Dermis microvascular lymphatic vessel endothelial cell (primary cell): ENCODE measurements at regions not wholly inside any gene's neighbourhood (a gene's known extent, or its start where the extent isn't known, plus 50 kb on each side); places are given as distances from the start of the nearest gene placed in this dataset.
A peak's percentile ranks its signal among the peaks of the same experiment; 100 is the strongest.

Experiments used
- DNase-seq, 2 donors: peaks; one replicate each; pipeline versions ENCODE4 v3.0.0 to v3.0.0-alpha.2; 2010; ENCODE audit warnings: low read depth in 2 of 2

- DNase-seq: no peak
Observed at GRCh38 chr9:80242022-80242421, 670.3 kb downstream of the TLE4 start.

GRCh38 chr9:80235752-80236151, 664.0 kb downstream of the TLE4 start:
- no peak for DNase-seq

GRCh38 chr9:80233906-80234305, 662.1 kb downstream of the TLE4 start:
- DNase-seq: no peak

GRCh38 chr9:80233102-80233843, 661.5 kb downstream of the TLE4 start:
- no peak for DNase-seq

GRCh38 chr9:80231318-80232236, 659.8 kb downstream of the TLE4 start:
- no peak for DNase-seq

GRCh38 chr9:80223897-80224296, 652.1 kb downstream of the TLE4 start:
- no peak for DNase-seq

- no peak for DNase-seq
Observed at GRCh38 chr9:80222466-80223169, 650.9 kb downstream of the TLE4 start.

GRCh38 chr9:80218328-80218727, 646.6 kb downstream of the TLE4 start:
- DNase-seq: no peak

GRCh38 chr9:80213613-80214012, 641.8 kb downstream of the TLE4 start:
- no peak for DNase-seq

GRCh38 chr9:80208696-80209095, 636.9 kb downstream of the TLE4 start:
- no peak for DNase-seq

GRCh38 chr9:80204054-80204453, 632.3 kb downstream of the TLE4 start:
- DNase-seq: no peak

- DNase-seq: no peak
Observed at GRCh38 chr9:80197661-80198060, 625.9 kb downstream of the TLE4 start.

- no peak for DNase-seq
Observed at GRCh38 chr9:80191108-80191507, 619.3 kb downstream of the TLE4 start.

- DNase-seq: no peak
Observed at GRCh38 chr9:80188579-80188978, 616.8 kb downstream of the TLE4 start.

GRCh38 chr9:80185112-80185738, 613.5 kb downstream of the TLE4 start:
- no peak for DNase-seq

GRCh38 chr9:80177949-80178480, 606.2 kb downstream of the TLE4 start:
- DNase-seq: no peak

- peak; percentile 30 to 51 for DNase-seq
Observed at GRCh38 chr9:80175286-80176150, 603.8 kb downstream of the TLE4 start.

- no peak for DNase-seq
Observed at GRCh38 chr9:80163889-80164288, 592.1 kb downstream of the TLE4 start.

- no peak for DNase-seq
Observed at GRCh38 chr9:80158554-80159170, 586.9 kb downstream of the TLE4 start.

GRCh38 chr9:80158131-80158530, 586.4 kb downstream of the TLE4 start:
- no peak for DNase-seq
